Natural killer cell (primary cell): ENCODE measurements at regions not wholly inside any gene's neighbourhood (a gene's known extent, or its start where the extent isn't known, plus 50 kb on each side); places are given as distances from the start of the nearest gene placed in this dataset.

Experiments used
- ATAC-seq, 3 donors: fragments of 150-1000 bp in 2 of 3; fragments of 200-7000 bp in 1 of 3; cut with Tn5 transposase; 1 replicate in 1 of 3; 2 replicates in 2 of 3; pipeline ENCODE4 v1.10.0; 2021; ENCODE audit warnings: mild to moderate bottlenecking in 2 of 3, moderate library complexity in 2 of 3
- DNase-seq, 2 donors: peaks; one replicate each; pipeline versions ENCODE4 v3.0.0 to v3.0.0-alpha.2; 2013 to 2021; ENCODE audit warnings: mixed read lengths in 1 of 2
- H3K27ac ChIP-seq: one replicate; pipeline ENCODE4 v1.5.1; 2013; ENCODE audit warnings: mild to moderate bottlenecking, low read length
- H3K27me3 ChIP-seq: one replicate; pipeline ENCODE4 v1.6.1; 2013; ENCODE audit warnings: low read length; ENCODE audit not compliant: control insufficient read depth, insufficient read depth
- H3K36me3 ChIP-seq: one replicate; pipeline ENCODE4 v1.6.1; 2013; ENCODE audit warnings: low read length; ENCODE audit not compliant: control insufficient read depth, insufficient read depth
- H3K4me1 ChIP-seq: one replicate; pipeline ENCODE4 v1.6.1; 2013; ENCODE audit warnings: low read length; ENCODE audit not compliant: control insufficient read depth, insufficient read depth
- H3K4me3 ChIP-seq: one replicate; pipeline ENCODE4 v1.5.1; 2013; ENCODE audit warnings: low read length
- H3K9me3 ChIP-seq: one replicate; pipeline ENCODE4 v1.6.1; 2013; ENCODE audit warnings: low read length; ENCODE audit not compliant: control insufficient read depth, insufficient read depth
- H3K27ac Mint-ChIP-seq, 2 donors: one replicate each; pipeline ENCODE4 v1.8.0; 2022; ENCODE audit warnings: mild to moderate bottlenecking in 2 of 2, mixed read lengths in 2 of 2, moderate library complexity in 1 of 2
- H3K27me3 Mint-ChIP-seq, 2 donors: one replicate each; pipeline ENCODE4 v1.8.0; 2022; ENCODE audit warnings: low read depth in 2 of 2, mixed read lengths in 2 of 2
- H3K36me3 Mint-ChIP-seq: one replicate; pipeline ENCODE4 v1.8.0; 2022; ENCODE audit warnings: mixed read lengths
- H3K4me1 Mint-ChIP-seq, 2 donors: one replicate each; pipeline ENCODE4 v1.8.0; 2022; ENCODE audit warnings: mixed read lengths in 2 of 2
- H3K4me3 Mint-ChIP-seq: one replicate; pipeline ENCODE4 v1.8.0; 2022; ENCODE audit warnings: mild to moderate bottlenecking, moderate library complexity, mixed read lengths
- H3K9me3 Mint-ChIP-seq, 2 donors: one replicate each; pipeline ENCODE4 v1.8.0; 2022; ENCODE audit warnings: mixed read lengths in 2 of 2
- CTCF ChIP-seq: fragments of 200-600 bp; IDR thresholded peaks from one replicate; pipeline ENCODE4 v1.8.0; 2022; ENCODE audit warnings: antibody characterized with exemption
- WGBS: methylation state at CpG from one replicate; pipeline ENCODE4 v1.1.7; 2013; ENCODE audit warnings: missing lambda C conversion rate; ENCODE audit not compliant: insufficient coverage; 5-methylcytosine and 5-hydroxymethylcytosine counted together
- intact Hi-C: fragments of 100-400 bp; cut with micrococcal nuclease; formaldehyde crosslinking; loops from one replicate; pipeline ENCODE4 v1.14.2; 2022

DNA sequence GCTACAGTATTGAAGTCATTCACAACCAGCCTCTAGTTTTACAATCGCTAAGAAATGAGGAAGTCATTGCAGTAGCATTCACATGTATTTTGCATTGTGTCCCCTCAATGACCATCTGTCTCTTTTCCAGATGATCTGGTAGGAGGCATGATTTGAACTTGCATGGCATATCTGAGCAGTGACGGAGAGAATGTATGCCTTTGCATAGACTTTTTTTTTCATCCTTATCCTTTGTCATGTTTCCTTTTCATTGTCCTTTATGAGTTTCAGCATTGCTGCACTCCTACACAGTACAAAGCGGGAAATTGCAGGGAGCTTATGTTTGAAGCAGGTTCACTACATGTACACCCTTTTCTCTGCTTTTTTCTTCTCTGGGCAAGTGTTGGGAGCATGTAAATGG, 516.4 kb upstream of the GRIA3 start:
- H3K4me1 Mint-ChIP-seq = no peaks in the 10 kb centered on the region
- WGBS = 53% methylated on average over 2 of the region's 3 CpGs
- H3K27ac Mint-ChIP-seq = no peak overlapping the region
- H3K9me3 Mint-ChIP-seq = peaks cover 2 to 13% of the 10 kb centered on the region in 2 donors
- H3K27me3 Mint-ChIP-seq = no peaks in the 10 kb centered on the region
- H3K36me3 Mint-ChIP-seq = no peaks in the 10 kb centered on the region
- Histone ChIP-seq H3K27ac (no peak overlapping the region), H3K36me3 (no peaks in the 10 kb centered on the region), H3K9me3 (no peaks in the 10 kb centered on the region), H3K4me1 (no peaks in the 10 kb centered on the region), H3K27me3 (no peaks in the 10 kb centered on the region), H3K4me3 (no peak overlapping the region)
- DNase-seq (no peak), ATAC-seq (no peak)
- H3K4me3 Mint-ChIP-seq = no peak overlapping the region
- intact Hi-C loops = no loop called here
- no peak for TF ChIP-seq CTCF

GRCh38 chrX:122703762-122704161, 480.3 kb upstream of the GRIA3 start:
- no peak for DNase-seq

DNA sequence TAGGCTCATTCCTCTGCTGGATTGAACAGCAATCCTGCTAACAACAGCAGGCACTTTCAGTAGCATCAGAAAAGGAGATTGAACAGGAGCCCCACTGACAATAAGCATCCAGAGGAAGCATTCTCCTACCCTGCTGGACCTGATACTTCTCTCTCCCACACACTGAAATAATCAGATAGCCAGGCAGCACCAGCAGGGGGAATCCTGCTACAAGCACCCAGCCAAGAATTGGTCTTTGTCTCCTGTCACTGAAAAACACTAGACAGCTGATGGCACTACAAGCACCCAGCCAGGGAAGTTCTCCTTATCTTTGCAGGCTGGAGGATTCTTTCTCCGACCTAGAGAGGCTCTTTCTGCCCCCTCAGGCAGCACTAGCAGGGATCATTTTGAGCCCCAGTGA, 444.3 kb upstream of the GRIA3 start:
- no peaks in the 10 kb centered on the region for H3K4me1 ChIP-seq
- no peaks in the 10 kb centered on the region for H3K9me3 ChIP-seq
- intact Hi-C loops = no loop called here
- Mint-ChIP-seq H3K27me3 (no peaks in the 10 kb centered on the region), H3K4me3 (no peak overlapping the region), H3K9me3 (peaks cover 6 to 16% of the 10 kb centered on the region in 2 donors), H3K4me1 (no peaks in the 10 kb centered on the region), H3K27ac (no peak overlapping the region), H3K36me3 (no peaks in the 10 kb centered on the region)
- no peak for TF ChIP-seq CTCF
- no peaks in the 10 kb centered on the region for H3K27me3 ChIP-seq
- 38% methylated on average over 1 of the region's 1 CpG for WGBS
- ATAC-seq = no peak
- no peak overlapping the region for H3K27ac ChIP-seq
- no peak overlapping the region for H3K4me3 ChIP-seq
- no peaks in the 10 kb centered on the region for H3K36me3 ChIP-seq
- DNase-seq = no peak

More at GRCh38 chrX:122703762-122704161, 480.3 kb upstream of the GRIA3 start:
- no peaks in the 10 kb centered on the region for H3K27me3 ChIP-seq
- no peaks in the 10 kb centered on the region for H3K9me3 ChIP-seq
- Mint-ChIP-seq H3K4me1 (no peaks in the 10 kb centered on the region), H3K4me3 (no peak overlapping the region), H3K36me3 (no peaks in the 10 kb centered on the region), H3K27me3 (no peaks in the 10 kb centered on the region), H3K9me3 (peaks cover 9 to 15% of the 10 kb centered on the region in 2 donors), H3K27ac (no peak overlapping the region)
- no peak overlapping the region for H3K27ac ChIP-seq
- H3K36me3 ChIP-seq = no peaks in the 10 kb centered on the region
- ATAC-seq = no peak
- H3K4me3 ChIP-seq = no peak overlapping the region
- H3K4me1 ChIP-seq = no peaks in the 10 kb centered on the region
- TF ChIP-seq CTCF = no peak
- no CpG with 5 or more reads among the region's 1 CpG for WGBS
- intact Hi-C loops = no loop called here

GRCh38 chrX:122770581-122770980, 413.5 kb upstream of the GRIA3 start:
- no peaks in the 10 kb centered on the region for H3K4me1 Mint-ChIP-seq
- Histone ChIP-seq H3K4me3 (no peak overlapping the region), H3K36me3 (no peaks in the 10 kb centered on the region), H3K27me3 (no peaks in the 10 kb centered on the region), H3K27ac (no peak overlapping the region), H3K9me3 (no peaks in the 10 kb centered on the region), H3K4me1 (no peaks in the 10 kb centered on the region)
- H3K36me3 Mint-ChIP-seq = no peaks in the 10 kb centered on the region
- no peaks in the 10 kb centered on the region for H3K27me3 Mint-ChIP-seq
- H3K4me3 Mint-ChIP-seq = no peak overlapping the region
- intact Hi-C loops = no loop called here
- no peak for TF ChIP-seq CTCF
- H3K27ac Mint-ChIP-seq = no peak overlapping the region
- no peak for ATAC-seq
- WGBS = 94% methylated on average over 2 of the region's 3 CpGs
- peaks cover 7 to 18% of the 10 kb centered on the region in 2 donors for H3K9me3 Mint-ChIP-seq
- no peak for DNase-seq
